IgD-negative memory B cell (primary cell): ENCODE measurements at regions not wholly inside any gene's neighbourhood (a gene's known extent, or its start where the extent isn't known, plus 50 kb on each side); places are given as distances from the start of the nearest gene placed in this dataset.

Experiments used
- H3K27ac Mint-ChIP-seq, 3 donors: one replicate each; pipeline ENCODE4 v1.8.0; 2020 to 2022; ENCODE audit warnings: mild to moderate bottlenecking in 3 of 3, mixed read lengths in 3 of 3, moderate library complexity in 1 of 3
- H3K27me3 Mint-ChIP-seq: one replicate; pipeline ENCODE4 v1.8.0; 2021; ENCODE audit warnings: mixed read lengths
- H3K36me3 Mint-ChIP-seq: one replicate; pipeline ENCODE4 v1.8.0; 2020; ENCODE audit warnings: mild to moderate bottlenecking, mixed read lengths
- H3K4me1 Mint-ChIP-seq, 3 donors: one replicate each; pipeline ENCODE4 v1.8.0; 2020 to 2022; ENCODE audit warnings: mixed read lengths in 3 of 3, mild to moderate bottlenecking in 1 of 3
- H3K4me3 Mint-ChIP-seq, 4 donors: one replicate each; pipeline ENCODE4 v1.8.0; 2020 to 2022; ENCODE audit warnings: mild to moderate bottlenecking in 4 of 4, mixed read lengths in 4 of 4, moderate library complexity in 3 of 4
- H3K9me3 Mint-ChIP-seq, 3 donors: one replicate each; pipeline ENCODE4 v1.8.0; 2020 to 2021; ENCODE audit warnings: mixed read lengths in 3 of 3, mild to moderate bottlenecking in 1 of 3

DNA sequence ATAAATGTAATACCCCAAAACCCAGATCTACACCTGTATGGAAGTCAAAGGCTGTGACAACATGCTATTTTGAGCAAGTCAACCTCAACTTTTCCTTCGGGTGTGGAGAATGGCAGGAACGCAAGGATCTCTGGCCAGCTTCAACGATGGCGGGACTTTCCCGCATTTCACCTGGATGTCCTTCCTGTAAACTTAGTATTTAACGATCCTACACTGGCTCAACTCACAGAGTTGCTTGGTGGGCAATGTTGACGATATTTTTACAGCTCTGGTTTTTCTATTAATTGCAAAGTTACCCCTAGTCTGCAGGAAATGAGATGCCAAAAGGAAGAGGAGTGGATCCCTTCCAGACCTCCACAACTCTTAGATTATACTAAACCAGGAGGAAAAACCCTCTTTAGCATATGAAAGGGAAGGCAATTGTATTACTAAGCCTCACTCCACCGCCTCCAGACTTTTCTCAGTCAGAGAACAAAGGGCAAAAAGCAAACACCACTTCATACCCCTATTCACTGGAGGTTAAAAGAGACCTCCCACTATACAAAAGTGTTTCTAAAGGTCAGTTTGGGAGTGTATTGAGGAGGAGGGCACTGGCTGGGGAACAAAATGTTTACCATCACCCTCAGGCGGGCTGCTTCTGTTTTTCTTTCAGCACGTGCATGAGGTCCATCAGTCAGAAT lies 56.5 kb upstream of the ACVR1 start:
- Mint-ChIP-seq H3K9me3 (peaks cover 0 to 6% (median 0%) of the 10 kb centered on the region in 3 donors), H3K4me1 (no peaks in the 10 kb centered on the region), H3K4me3 (no peak overlapping the region), H3K27me3 (peaks cover 15% of the 10 kb centered on the region), H3K27ac (no peak overlapping the region), H3K36me3 (no peaks in the 10 kb centered on the region)

DNA sequence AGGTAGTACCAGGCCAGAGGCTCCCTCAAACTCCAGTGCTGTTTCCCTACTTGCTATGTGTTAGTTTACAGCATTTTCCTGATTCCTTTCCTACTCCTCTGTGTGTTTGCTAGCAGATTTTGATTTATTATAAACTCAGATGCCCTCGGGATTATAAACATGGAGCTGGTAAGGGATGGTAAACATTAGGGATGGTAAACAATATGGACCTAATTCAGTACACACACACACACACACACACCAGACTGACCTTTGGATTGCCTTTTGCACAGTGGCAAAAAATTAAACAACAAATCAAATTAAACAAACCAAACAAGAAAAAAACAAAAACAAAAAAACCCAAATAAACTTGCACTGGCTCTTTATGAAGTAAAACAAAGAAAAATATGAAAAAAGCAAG lies 55.4 kb upstream of the ACVR1 start:
- Mint-ChIP-seq H3K9me3 (peaks cover 0 to 6% (median 0%) of the 10 kb centered on the region in 3 donors), H3K4me1 (no peaks in the 10 kb centered on the region), H3K27ac (no peak overlapping the region), H3K36me3 (no peaks in the 10 kb centered on the region), H3K4me3 (no peak overlapping the region), H3K27me3 (peaks cover 15% of the 10 kb centered on the region)

DNA sequence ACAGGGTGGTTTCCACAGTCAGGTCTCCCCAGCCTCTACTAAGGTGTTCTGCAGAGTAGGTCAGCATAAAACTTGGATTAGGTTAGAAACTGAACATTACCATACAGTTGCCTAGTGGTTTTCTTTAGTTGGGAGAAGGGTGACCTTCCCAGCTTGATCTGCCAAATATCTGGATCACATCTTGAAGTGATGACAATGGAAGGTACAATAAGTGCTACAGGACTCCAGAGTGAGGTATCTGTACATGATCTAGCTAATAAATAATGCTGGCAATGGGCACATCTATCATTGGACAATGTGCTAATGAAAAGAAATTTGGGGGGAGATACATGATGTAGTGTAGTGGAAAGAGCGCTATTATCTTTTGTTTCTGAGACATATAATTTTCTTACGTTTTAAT lies 54.6 kb upstream of the ACVR1 start:
- Mint-ChIP-seq H3K4me1 (no peaks in the 10 kb centered on the region), H3K9me3 (peaks cover 0 to 6% (median 0%) of the 10 kb centered on the region in 3 donors), H3K36me3 (no peaks in the 10 kb centered on the region), H3K27ac (no peak overlapping the region), H3K27me3 (peaks cover 15% of the 10 kb centered on the region), H3K4me3 (no peak overlapping the region)

DNA sequence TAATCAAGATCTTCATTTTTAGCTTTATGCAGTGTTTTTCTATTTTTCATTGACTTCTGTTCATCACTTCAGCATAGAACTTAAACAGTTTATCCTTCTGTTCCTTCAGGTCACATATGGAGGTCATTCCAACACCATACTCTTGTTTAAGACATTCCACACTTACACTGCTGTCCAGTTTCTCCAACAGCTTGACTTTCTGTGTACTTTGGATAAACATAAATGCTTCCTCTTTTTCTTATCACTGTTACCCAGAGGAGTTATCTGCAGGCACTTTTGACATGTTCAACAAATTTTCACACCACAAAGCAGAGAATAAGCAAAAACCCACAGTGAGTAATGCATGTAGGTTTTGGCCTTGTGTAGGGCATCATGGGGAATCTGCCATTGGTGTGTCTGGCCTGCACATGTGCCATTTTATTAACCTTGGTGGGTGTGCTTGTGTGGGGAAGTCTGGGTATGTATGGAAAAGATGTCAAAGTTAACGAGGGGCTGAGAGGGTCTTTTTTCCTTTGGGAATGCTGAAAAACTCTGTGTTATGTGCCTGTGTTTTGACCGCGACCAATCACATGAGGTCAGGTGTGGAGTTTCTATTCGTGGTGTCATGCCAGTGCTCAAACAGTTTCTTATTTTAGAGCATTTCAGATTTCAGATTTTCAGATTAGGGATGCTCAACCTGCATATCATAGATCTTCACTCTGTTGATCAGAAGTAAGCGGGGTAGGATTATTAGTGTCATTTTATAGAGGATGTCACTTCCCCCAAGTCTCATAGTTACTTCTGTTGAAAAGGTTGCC lies 53.9 kb upstream of the ACVR1 start:
- H3K27me3 Mint-ChIP-seq, result peaks cover 15% of the 10 kb centered on the region
- no peak overlapping the region for H3K4me3 Mint-ChIP-seq
- peaks cover 0 to 6% (median 0%) of the 10 kb centered on the region in 3 donors for H3K9me3 Mint-ChIP-seq
- H3K36me3 Mint-ChIP-seq, result no peaks in the 10 kb centered on the region
- H3K4me1 Mint-ChIP-seq, result no peaks in the 10 kb centered on the region
- no peak overlapping the region for H3K27ac Mint-ChIP-seq

DNA sequence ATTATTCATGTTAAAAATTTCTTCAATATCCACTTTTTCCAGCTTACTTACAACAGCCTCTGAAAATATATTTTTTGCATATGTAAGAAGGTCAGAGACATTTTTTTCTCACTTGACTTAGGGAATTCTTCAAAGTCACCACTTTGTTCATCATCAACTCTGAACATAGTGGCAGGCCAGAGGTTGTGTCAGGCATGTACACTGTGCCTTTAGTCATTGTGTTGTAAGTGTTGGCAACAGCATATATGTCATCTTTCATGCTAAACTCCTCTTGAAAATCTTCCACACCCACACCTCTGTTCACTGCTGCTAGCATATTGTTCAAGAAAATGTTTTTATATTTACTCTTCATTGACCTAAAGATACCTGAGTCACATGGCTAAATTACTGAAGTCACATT lies 52.2 kb upstream of the ACVR1 start:
- no peak overlapping the region for H3K27ac Mint-ChIP-seq
- H3K4me1 Mint-ChIP-seq, result no peaks in the 10 kb centered on the region
- H3K9me3 Mint-ChIP-seq, result peaks cover 0 to 6% (median 0%) of the 10 kb centered on the region in 3 donors
- H3K4me3 Mint-ChIP-seq, result no peak overlapping the region
- no peaks in the 10 kb centered on the region for H3K36me3 Mint-ChIP-seq
- H3K27me3 Mint-ChIP-seq, result peaks cover 16% of the 10 kb centered on the region

DNA sequence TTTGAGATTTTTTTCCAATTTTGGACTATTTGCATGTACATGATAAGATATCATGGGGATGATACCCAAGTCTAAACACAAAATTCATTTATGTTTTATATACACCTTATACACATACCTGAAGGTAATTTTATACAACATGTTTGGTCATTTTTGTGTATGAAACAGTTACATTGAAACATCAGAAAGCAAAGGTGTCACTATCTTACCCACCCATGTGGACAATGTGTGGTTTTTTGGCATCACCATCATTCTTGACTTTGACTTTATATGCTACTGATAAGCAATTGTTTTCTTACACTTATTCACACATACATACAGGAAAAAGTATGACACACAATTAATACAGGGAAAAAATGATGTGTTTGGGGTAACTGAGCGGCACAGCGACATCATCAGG lies 51.0 kb upstream of the ACVR1 start:
- peaks cover 12% of the 10 kb centered on the region for H3K27me3 Mint-ChIP-seq

More for the DNA sequence above, 51.0 kb upstream of the ACVR1 start:
- H3K9me3 Mint-ChIP-seq, result peaks cover 0 to 6% (median 0%) of the 10 kb centered on the region in 3 donors
- H3K36me3 Mint-ChIP-seq, result no peaks in the 10 kb centered on the region
- no peak overlapping the region for H3K27ac Mint-ChIP-seq
- H3K4me3 Mint-ChIP-seq, result no peak overlapping the region
- no peaks in the 10 kb centered on the region for H3K4me1 Mint-ChIP-seq
